GM23338 (cell line): ENCODE measurements at regions not wholly inside any gene's neighbourhood (a gene's known extent, or its start where the extent isn't known, plus 50 kb on each side); places are given as distances from the start of the nearest gene placed in this dataset.

Source experiments
- ATAC-seq: fragments of 200-7000 bp; cut with Tn5 transposase; 3 replicates; pipeline ENCODE4 v1.9.1; 2020
- DNase-seq: peaks from one replicate; pipeline ENCODE4 v3.0.0-alpha.2; 2015; ENCODE audit warnings: low spot score
- H2AFZ ChIP-seq: fragments of 200-600 bp; sonication (generic); 2 replicates; pipeline ENCODE4 v1.8.0; 2016; ENCODE audit warnings: antibody characterized with exemption, mild to moderate bottlenecking, moderate library complexity
- H3F3A ChIP-seq: fragments of 200-600 bp; sonication (generic); replicated peaks from 2 replicates; pipeline ENCODE4 v1.8.0; 2017; ENCODE audit warnings: antibody characterized with exemption, mixed run types, low read depth
- H3K27ac ChIP-seq: fragments of 200-600 bp; sonication (generic); 2 replicates; pipeline ENCODE4 v1.6.1; 2016; ENCODE audit warnings: low read depth
- H3K27me3 ChIP-seq: fragments of 200-600 bp; sonication (generic); 2 replicates; pipeline ENCODE4 v1.8.0; 2016; ENCODE audit warnings: mild to moderate bottlenecking, mixed run types, moderate library complexity; ENCODE audit not compliant: insufficient read depth
- H3K36me3 ChIP-seq: fragments of 200-600 bp; sonication (generic); 2 replicates; pipeline ENCODE4 v1.8.0; 2016; ENCODE audit warnings: mild to moderate bottlenecking; ENCODE audit not compliant: insufficient read depth
- H3K4me1 ChIP-seq: fragments of 200-600 bp; sonication (generic); 2 replicates; pipeline ENCODE4 v1.8.0; 2016; ENCODE audit warnings: mild to moderate bottlenecking, moderate library complexity; ENCODE audit not compliant: insufficient read depth
- H3K4me2 ChIP-seq: fragments of 200-600 bp; sonication (generic); 2 replicates; pipeline ENCODE4 v1.7.1; 2017; ENCODE audit warnings: mixed run types
- H3K4me3 ChIP-seq: fragments of 200-600 bp; sonication (generic); 2 replicates; pipeline ENCODE4 v1.6.1; 2016; ENCODE audit warnings: mixed run types
- H3K79me2 ChIP-seq: fragments of 200-600 bp; sonication (generic); replicated peaks from 2 replicates; pipeline ENCODE4 v1.8.0; 2017; ENCODE audit warnings: mild to moderate bottlenecking; ENCODE audit not compliant: insufficient read depth
- H3K9me2 ChIP-seq: fragments of 200-600 bp; sonication (generic); 2 replicates; pipeline ENCODE4 v1.8.0; 2017; ENCODE audit not compliant: insufficient read depth
- H4K20me1 ChIP-seq: fragments of 200-600 bp; sonication (generic); replicated peaks from 2 replicates; pipeline ENCODE4 v1.8.0; 2017; ENCODE audit warnings: mild to moderate bottlenecking; ENCODE audit not compliant: insufficient read depth
- H3K27ac Mint-ChIP-seq: 2 replicates; pipeline ENCODE4 v1.8.0; 2020; ENCODE audit warnings: inconsistent platforms, mild to moderate bottlenecking, moderate library complexity, mixed read lengths
- H3K27me3 Mint-ChIP-seq: 3 replicates; pipeline ENCODE4 v1.8.0; 2022; ENCODE audit warnings: low read depth, mild to moderate bottlenecking, moderate library complexity, mixed read lengths, inconsistent platforms; ENCODE audit not compliant: insufficient read depth, poor library complexity
- H3K36me3 Mint-ChIP-seq: 3 replicates; pipeline ENCODE4 v1.8.0; 2021; ENCODE audit warnings: low read depth, mild to moderate bottlenecking, inconsistent platforms, moderate library complexity, mixed read lengths
- H3K4me1 Mint-ChIP-seq: 3 replicates; pipeline ENCODE4 v1.8.0; 2020; ENCODE audit warnings: mild to moderate bottlenecking, inconsistent platforms, mixed read lengths
- H3K4me3 Mint-ChIP-seq: 3 replicates; pipeline ENCODE4 v1.8.0; 2021; ENCODE audit warnings: moderate library complexity, mild to moderate bottlenecking, inconsistent platforms, mixed read lengths
- H3K9me3 Mint-ChIP-seq: 3 replicates; pipeline ENCODE4 v1.8.0; 2020; ENCODE audit warnings: moderate library complexity, mild to moderate bottlenecking, inconsistent platforms, mixed read lengths
- CREB1 ChIP-seq: fragments of 250-450 bp; sonication (Bioruptor Pico); IDR thresholded peaks from 2 replicates; pipeline ENCODE4 v1.5.0; 2020; ENCODE audit warnings: low read depth, mild to moderate bottlenecking, moderate library complexity
- EZH2 ChIP-seq: fragments of 200-600 bp; sonication (generic); IDR thresholded peaks from one replicate; pipeline ENCODE4 v1.8.0; 2017; ENCODE audit warnings: antibody characterized with exemption, mild to moderate bottlenecking, low read depth; ENCODE audit not compliant: unreplicated experiment
- EZH2phosphoT487 ChIP-seq: fragments of 200-600 bp; sonication (generic); IDR thresholded peaks from one replicate; pipeline ENCODE4 v1.8.1; 2018; ENCODE audit warnings: antibody characterized with exemption; ENCODE audit not compliant: unreplicated experiment
- JUNB ChIP-seq: IDR thresholded peaks from one replicate; pipeline ENCODE4 v1.6.1; 2016; ENCODE audit warnings: antibody characterized with exemption; ENCODE audit not compliant: unreplicated experiment
- NANOG ChIP-seq: IDR thresholded peaks from 2 replicates; pipeline ENCODE4 v1.6.1; 2016; ENCODE audit warnings: antibody characterized with exemption, borderline replicate concordance
- POLR2AphosphoS5 ChIP-seq: IDR thresholded peaks from 2 replicates; pipeline ENCODE4 v1.6.1; 2016; ENCODE audit warnings: antibody characterized with exemption, low read depth
- ZNF114 ChIP-seq: fragments of 250-450 bp; sonication (Bioruptor Pico); IDR thresholded peaks from 2 replicates; pipeline ENCODE4 v1.5.0; 2020; ENCODE audit warnings: mild to moderate bottlenecking, moderate library complexity
- ZNF331 ChIP-seq: fragments of 250-450 bp; sonication (Bioruptor Pico); IDR thresholded peaks from 2 replicates; pipeline ENCODE4 v1.5.0; 2020; ENCODE audit warnings: low read depth, mild to moderate bottlenecking, moderate library complexity
- ZNF462 ChIP-seq: fragments of 250-450 bp; sonication (Bioruptor Pico); IDR thresholded peaks from 2 replicates; pipeline ENCODE4 v1.5.0; 2020; ENCODE audit warnings: mild to moderate bottlenecking, moderate library complexity
- TF ChIP-seq, protein P1 (sequence below), 2 experiments: fragments of 200-600 bp in 1 of 2; sonication (generic) in 1 of 2; conservative IDR thresholded peaks; 2 replicates each; pipeline versions ENCODE4 v1.5.1 to v1.6.1; 2016 to 2017; ENCODE audit warnings: antibody characterized with exemption in 2 of 2, low read depth in 2 of 2, mild to moderate bottlenecking in 2 of 2, moderate library complexity in 1 of 2
- TF ChIP-seq, protein P2 (sequence below): IDR thresholded peaks from 2 replicates; pipeline ENCODE4 v1.6.1; 2016; ENCODE audit warnings: antibody characterized with exemption

- Histone ChIP-seq H3K9me2 (peaks cover 5% of the 10 kb centered on the region; the same call in 1 of the 2 replicates), H3K4me1 (no peaks in the 10 kb centered on the region), H4K20me1 (no peaks in the 10 kb centered on the region), H3K27me3 (no peaks in the 10 kb centered on the region), H3K27ac (no peak overlapping the region), H3K36me3 (no peaks in the 10 kb centered on the region), H3K79me2 (no peaks in the 10 kb centered on the region), H3K4me3 (no peak overlapping the region), H2AFZ (peak overlapping the region; percentile 18; the same call in 1 of the 2 replicates), H3F3A (no peaks in the 10 kb centered on the region), H3K4me2 (no peak overlapping the region)
- Mint-ChIP-seq H3K27ac (no peak overlapping the region), H3K4me3 (no peak overlapping the region), H3K4me1 (peaks cover 2% of the 10 kb centered on the region; the same call in 2 of the 3 replicates), H3K9me3 (peaks cover 14% of the 10 kb centered on the region), H3K27me3 (peaks cover 2% of the 10 kb centered on the region), H3K36me3 (peaks cover 5% of the 10 kb centered on the region; the same call in 1 of the 3 replicates)
- no peak for TF ChIP-seq POLR2AphosphoS5
- TF ChIP-seq CREB1 (CRISPR knock-in tag): no peak
- TF ChIP-seq ZNF331 (CRISPR knock-in tag): no peak
- TF ChIP-seq JUNB: no peak
- TF ChIP-seq NANOG: no peak
- TF ChIP-seq, protein P1, sequence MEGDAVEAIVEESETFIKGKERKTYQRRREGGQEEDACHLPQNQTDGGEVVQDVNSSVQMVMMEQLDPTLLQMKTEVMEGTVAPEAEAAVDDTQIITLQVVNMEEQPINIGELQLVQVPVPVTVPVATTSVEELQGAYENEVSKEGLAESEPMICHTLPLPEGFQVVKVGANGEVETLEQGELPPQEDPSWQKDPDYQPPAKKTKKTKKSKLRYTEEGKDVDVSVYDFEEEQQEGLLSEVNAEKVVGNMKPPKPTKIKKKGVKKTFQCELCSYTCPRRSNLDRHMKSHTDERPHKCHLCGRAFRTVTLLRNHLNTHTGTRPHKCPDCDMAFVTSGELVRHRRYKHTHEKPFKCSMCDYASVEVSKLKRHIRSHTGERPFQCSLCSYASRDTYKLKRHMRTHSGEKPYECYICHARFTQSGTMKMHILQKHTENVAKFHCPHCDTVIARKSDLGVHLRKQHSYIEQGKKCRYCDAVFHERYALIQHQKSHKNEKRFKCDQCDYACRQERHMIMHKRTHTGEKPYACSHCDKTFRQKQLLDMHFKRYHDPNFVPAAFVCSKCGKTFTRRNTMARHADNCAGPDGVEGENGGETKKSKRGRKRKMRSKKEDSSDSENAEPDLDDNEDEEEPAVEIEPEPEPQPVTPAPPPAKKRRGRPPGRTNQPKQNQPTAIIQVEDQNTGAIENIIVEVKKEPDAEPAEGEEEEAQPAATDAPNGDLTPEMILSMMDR (conservative IDR thresholded peaks at IDR 0.05; ENCODE audit: low read depth in 2 of 2): no peak
- no peak for TF ChIP-seq EZH2
- TF ChIP-seq ZNF114: no peak
- TF ChIP-seq EZH2phosphoT487: no peak
- no peak for TF ChIP-seq ZNF462 (CRISPR knock-in tag)
- TF ChIP-seq, protein P2, sequence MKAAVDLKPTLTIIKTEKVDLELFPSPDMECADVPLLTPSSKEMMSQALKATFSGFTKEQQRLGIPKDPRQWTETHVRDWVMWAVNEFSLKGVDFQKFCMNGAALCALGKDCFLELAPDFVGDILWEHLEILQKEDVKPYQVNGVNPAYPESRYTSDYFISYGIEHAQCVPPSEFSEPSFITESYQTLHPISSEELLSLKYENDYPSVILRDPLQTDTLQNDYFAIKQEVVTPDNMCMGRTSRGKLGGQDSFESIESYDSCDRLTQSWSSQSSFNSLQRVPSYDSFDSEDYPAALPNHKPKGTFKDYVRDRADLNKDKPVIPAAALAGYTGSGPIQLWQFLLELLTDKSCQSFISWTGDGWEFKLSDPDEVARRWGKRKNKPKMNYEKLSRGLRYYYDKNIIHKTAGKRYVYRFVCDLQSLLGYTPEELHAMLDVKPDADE: no peak
- ATAC-seq: no peak
- no peak for DNase-seq
Observed at GRCh38 chr3:139096670-139097069, 52.0 kb upstream of the PRR23C start.
